ENCODE measurements at regions not wholly inside any gene's neighbourhood (a gene's known extent, or its start where the extent isn't known, plus 50 kb on each side); places are given as distances from the start of the nearest gene placed in this dataset.

DNA sequence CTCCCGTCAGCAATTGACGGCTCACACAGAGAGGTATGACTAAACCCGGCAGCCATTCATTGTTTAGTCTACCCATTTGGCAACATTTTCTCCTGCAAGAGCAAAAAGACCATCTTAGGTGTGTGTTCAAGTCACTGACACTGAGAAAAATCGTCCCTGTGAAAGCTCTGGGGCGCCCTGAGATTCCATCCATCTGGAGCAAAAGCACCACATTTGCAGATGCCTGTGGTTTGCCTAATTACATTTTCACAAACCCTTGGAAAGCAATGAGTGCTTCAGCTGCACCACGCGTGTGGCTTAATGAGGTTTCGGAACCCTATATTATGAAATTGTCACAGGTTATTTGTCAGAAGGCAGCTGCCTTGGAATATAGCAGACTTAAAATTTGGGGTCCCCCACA is 110.7 kb upstream of the PTPRM start:
- TF ChIP-seq, protein P1, sequence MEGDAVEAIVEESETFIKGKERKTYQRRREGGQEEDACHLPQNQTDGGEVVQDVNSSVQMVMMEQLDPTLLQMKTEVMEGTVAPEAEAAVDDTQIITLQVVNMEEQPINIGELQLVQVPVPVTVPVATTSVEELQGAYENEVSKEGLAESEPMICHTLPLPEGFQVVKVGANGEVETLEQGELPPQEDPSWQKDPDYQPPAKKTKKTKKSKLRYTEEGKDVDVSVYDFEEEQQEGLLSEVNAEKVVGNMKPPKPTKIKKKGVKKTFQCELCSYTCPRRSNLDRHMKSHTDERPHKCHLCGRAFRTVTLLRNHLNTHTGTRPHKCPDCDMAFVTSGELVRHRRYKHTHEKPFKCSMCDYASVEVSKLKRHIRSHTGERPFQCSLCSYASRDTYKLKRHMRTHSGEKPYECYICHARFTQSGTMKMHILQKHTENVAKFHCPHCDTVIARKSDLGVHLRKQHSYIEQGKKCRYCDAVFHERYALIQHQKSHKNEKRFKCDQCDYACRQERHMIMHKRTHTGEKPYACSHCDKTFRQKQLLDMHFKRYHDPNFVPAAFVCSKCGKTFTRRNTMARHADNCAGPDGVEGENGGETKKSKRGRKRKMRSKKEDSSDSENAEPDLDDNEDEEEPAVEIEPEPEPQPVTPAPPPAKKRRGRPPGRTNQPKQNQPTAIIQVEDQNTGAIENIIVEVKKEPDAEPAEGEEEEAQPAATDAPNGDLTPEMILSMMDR (IDR thresholded peaks at IDR 0.05) = no peak
- TF ChIP-seq POLR2AphosphoS5 (IDR thresholded peaks at IDR 0.05) (no peak), POLR2A (IDR thresholded peaks at IDR 0.05) (no peak), EP300 (IDR thresholded peaks at IDR 0.05) (no peak)

Measured in gastroesophageal sphincter (tissue), 3 donors.